ENCODE measurements at regions not wholly inside any gene's neighbourhood (a gene's known extent, or its start where the extent isn't known, plus 50 kb on each side); places are given as distances from the start of the nearest gene placed in this dataset.

DNA sequence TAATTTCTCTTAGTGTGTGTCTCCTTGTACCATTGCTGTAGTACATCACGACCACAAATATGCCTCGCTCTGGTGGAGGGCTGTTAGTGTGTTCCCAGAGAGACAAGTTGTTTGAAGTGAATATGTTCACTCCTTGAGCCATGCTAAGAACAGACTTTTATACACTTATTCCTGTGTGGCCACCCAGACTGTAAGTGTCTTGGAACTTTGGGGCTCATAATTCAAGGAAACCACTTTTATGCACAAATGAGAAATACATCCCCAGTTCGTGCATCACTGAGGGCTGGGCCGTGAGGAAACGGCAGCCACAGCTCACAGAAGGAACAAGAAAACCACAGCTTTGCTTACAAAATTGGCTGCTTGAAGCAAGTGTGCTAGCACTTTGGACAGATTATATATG, 362.2 kb upstream of the DDHD1 start:
- no peaks in the 10 kb centered on the region for H3K9me3 ChIP-seq (ENCODE audit: insufficient read depth, low read depth, low read length)
- no peaks in the 10 kb centered on the region for H3K4me1 ChIP-seq (ENCODE audit: insufficient read depth, low read length)
- no peak overlapping the region for H3K9ac ChIP-seq (ENCODE audit: low read depth, low read length)
- WGBS, result 94% methylated on average over 5 of the region's 5 CpGs
- H3K4me3 ChIP-seq (ENCODE audit: low read length), result no peak overlapping the region
- H3K36me3 ChIP-seq (ENCODE audit: insufficient read depth, low read length), result no peaks in the 10 kb centered on the region
- H3K27ac ChIP-seq (ENCODE audit: low read depth, low read length), result no peak overlapping the region
- no peaks in the 10 kb centered on the region for H3K27me3 ChIP-seq (ENCODE audit: insufficient read depth, low read length)

DNA sequence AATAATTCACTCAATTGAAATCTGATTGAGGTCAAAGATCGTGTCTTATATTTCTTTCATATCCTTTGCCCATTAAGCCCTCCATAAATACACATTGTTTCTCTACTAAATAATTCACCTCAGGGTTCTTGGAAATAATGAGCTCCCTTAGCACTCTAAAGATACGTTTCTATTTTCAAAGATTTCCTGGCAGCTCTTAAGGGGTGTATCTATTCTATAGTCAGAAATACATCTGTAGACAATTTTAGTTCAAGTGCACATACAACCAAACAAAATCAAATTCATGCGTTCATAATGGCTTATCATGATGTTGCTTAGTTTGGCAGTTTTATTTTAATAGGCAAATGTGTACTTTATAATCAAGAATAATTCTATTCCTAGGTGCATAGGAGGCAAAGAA, 361.1 kb upstream of the DDHD1 start:
- WGBS, result 96% methylated on average over 2 of the region's 3 CpGs
- Histone ChIP-seq H3K36me3 (ENCODE audit: insufficient read depth, low read length) (no peaks in the 10 kb centered on the region), H3K27ac (ENCODE audit: low read depth, low read length) (no peak overlapping the region), H3K9me3 (ENCODE audit: insufficient read depth, low read depth, low read length) (no peaks in the 10 kb centered on the region), H3K9ac (ENCODE audit: low read depth, low read length) (no peak overlapping the region), H3K4me1 (ENCODE audit: insufficient read depth, low read length) (no peaks in the 10 kb centered on the region), H3K4me3 (ENCODE audit: low read length) (no peak overlapping the region), H3K27me3 (ENCODE audit: insufficient read depth, low read length) (no peaks in the 10 kb centered on the region)

DNA sequence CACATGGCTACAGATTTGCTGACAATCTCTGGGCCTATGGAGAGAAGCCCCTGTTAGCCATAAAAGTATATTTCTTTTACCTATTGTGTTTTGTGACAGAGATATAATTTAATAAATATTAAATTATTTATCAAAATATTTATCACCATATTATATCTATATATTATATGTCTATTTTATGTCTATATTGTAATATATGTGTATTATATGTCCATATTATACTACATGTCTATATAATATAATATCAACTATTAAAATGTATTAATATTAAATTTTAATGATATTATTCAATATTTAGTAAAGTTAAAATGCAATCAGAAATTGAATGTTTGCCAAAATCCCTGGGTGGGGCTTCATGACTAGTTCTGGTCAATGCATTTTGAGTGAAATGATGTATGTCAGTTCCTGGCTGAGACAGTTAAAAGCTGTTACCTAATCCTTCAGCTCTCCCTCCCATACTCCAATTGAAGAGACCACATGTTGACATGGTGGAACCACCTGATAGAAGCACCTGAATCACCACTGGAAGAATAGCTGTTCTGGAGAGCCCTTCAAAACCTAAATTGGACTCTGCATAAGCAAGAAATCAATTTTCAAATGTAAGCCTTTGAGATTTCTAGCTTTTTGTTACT, 357.3 kb upstream of the DDHD1 start:
- H3K27me3 ChIP-seq (ENCODE audit: insufficient read depth, low read length), result no peaks in the 10 kb centered on the region

GRCh38 chr14:53509276-53510244, 356.4 kb upstream of the DDHD1 start:
- no peak overlapping the region for H3K27ac ChIP-seq (ENCODE audit: low read depth, low read length)
- no peaks in the 10 kb centered on the region for H3K27me3 ChIP-seq (ENCODE audit: insufficient read depth, low read length)
- no peak overlapping the region for H3K9ac ChIP-seq (ENCODE audit: low read depth, low read length)
- WGBS, result 85% methylated on average over 11 of the region's 11 CpGs
- no peaks in the 10 kb centered on the region for H3K9me3 ChIP-seq (ENCODE audit: insufficient read depth, low read depth, low read length)
- no peaks in the 10 kb centered on the region for H3K36me3 ChIP-seq (ENCODE audit: insufficient read depth, low read length)
- no peaks in the 10 kb centered on the region for H3K4me1 ChIP-seq (ENCODE audit: insufficient read depth, low read length)
- no peak overlapping the region for H3K4me3 ChIP-seq (ENCODE audit: low read length)

More for the DNA sequence above, 357.3 kb upstream of the DDHD1 start:
- no peak overlapping the region for H3K27ac ChIP-seq (ENCODE audit: low read depth, low read length)
- H3K9me3 ChIP-seq (ENCODE audit: insufficient read depth, low read depth, low read length), result no peaks in the 10 kb centered on the region
- no peak overlapping the region for H3K4me3 ChIP-seq (ENCODE audit: low read length)
- no peak overlapping the region for H3K9ac ChIP-seq (ENCODE audit: low read depth, low read length)
- H3K36me3 ChIP-seq (ENCODE audit: insufficient read depth, low read length), result no peaks in the 10 kb centered on the region
- H3K4me1 ChIP-seq (ENCODE audit: insufficient read depth, low read length), result no peaks in the 10 kb centered on the region

DNA sequence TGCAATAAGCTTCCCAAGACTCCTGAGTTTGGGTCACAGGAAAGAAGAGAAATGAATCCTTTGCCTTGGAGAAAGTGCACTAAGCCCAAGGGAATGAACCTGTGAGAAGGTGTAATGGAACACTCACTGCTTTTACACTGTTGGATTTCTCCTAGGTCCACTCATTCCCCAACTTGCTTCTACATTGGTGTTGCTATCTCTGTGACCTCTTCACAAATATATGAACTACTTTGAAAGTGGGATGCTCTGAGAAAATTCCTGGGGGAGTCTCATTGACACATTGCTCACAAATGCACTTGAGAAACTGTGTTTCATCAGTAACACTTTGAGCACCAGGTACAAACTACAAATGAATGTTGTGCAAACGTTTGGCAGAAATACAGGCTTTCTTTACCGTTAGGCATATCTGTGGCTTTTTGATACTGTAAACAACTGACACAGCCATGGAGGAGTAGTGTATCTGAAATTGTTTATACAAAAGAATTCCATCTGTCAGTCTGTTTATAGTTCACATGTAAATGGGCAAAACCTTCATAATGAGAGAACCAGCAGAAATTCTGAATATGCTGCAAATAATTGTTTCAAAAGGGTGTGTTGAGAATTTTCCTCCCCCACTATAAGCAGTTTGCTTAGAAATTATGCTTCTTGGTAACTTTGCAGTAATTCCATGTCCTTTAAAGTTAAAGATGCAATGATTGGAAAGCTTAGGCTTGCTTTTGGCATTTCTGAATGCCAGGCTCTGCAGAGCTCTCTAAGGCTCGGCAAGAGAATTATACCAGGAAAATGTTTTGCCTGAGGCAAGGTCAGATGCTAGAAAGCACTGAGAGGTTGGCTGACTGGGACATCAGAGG, 348.5 kb upstream of the DDHD1 start:
- Histone ChIP-seq H3K4me3 (ENCODE audit: low read length) (no peak overlapping the region), H3K9me3 (ENCODE audit: insufficient read depth, low read depth, low read length) (peaks cover 6% of the 10 kb centered on the region; the same call in 1 of the 2 replicates), H3K4me1 (ENCODE audit: insufficient read depth, low read length) (no peaks in the 10 kb centered on the region), H3K9ac (ENCODE audit: low read depth, low read length) (no peak overlapping the region), H3K36me3 (ENCODE audit: insufficient read depth, low read length) (no peaks in the 10 kb centered on the region), H3K27ac (ENCODE audit: low read depth, low read length) (no peak overlapping the region), H3K27me3 (ENCODE audit: insufficient read depth, low read length) (no peaks in the 10 kb centered on the region)
- WGBS, result 88% methylated on average over 3 of the region's 3 CpGs

- H3K9me3 ChIP-seq (ENCODE audit: insufficient read depth, low read depth, low read length), result peaks cover 6% of the 10 kb centered on the region; the same call in 1 of the 2 replicates
- no peaks in the 10 kb centered on the region for H3K36me3 ChIP-seq (ENCODE audit: insufficient read depth, low read length)
- H3K4me3 ChIP-seq (ENCODE audit: low read length), result no peak overlapping the region
- no peaks in the 10 kb centered on the region for H3K27me3 ChIP-seq (ENCODE audit: insufficient read depth, low read length)
- no peak overlapping the region for H3K9ac ChIP-seq (ENCODE audit: low read depth, low read length)
- H3K4me1 ChIP-seq (ENCODE audit: insufficient read depth, low read length), result no peaks in the 10 kb centered on the region
- no CpG with 5 or more reads among the region's 1 CpG for WGBS
- H3K27ac ChIP-seq (ENCODE audit: low read depth, low read length), result no peak overlapping the region
Observed at GRCh38 chr14:53500191-53500590, 347.1 kb upstream of the DDHD1 start.

DNA sequence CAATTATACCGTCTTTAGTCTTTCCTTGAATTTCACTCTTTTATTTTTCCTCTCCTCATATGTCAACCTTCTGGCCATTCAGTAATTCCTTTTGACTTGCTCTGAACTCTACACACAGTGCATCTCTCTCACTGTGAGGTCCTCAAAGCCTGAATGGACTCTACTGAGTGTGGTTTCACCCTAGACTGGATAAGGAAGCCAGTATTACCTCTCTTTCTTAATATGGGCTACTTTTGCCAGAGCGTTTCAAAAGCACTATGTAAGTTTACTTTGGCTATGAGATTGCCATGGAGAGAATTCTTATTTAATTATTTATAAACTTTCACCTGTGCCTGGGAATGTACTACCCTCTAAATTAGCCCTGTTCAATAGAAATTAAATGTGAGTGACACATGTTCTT, 343.5 kb upstream of the DDHD1 start:
- no peaks in the 10 kb centered on the region for H3K9me3 ChIP-seq (ENCODE audit: insufficient read depth, low read depth, low read length)
- H3K27me3 ChIP-seq (ENCODE audit: insufficient read depth, low read length), result no peaks in the 10 kb centered on the region
- no peak overlapping the region for H3K27ac ChIP-seq (ENCODE audit: low read depth, low read length)
- H3K36me3 ChIP-seq (ENCODE audit: insufficient read depth, low read length), result no peaks in the 10 kb centered on the region
- peaks cover 13% of the 10 kb centered on the region for H3K4me1 ChIP-seq (ENCODE audit: insufficient read depth, low read length)
- no peak overlapping the region for H3K4me3 ChIP-seq (ENCODE audit: low read length)
- 94% methylated on average over 1 of the region's 2 CpGs for WGBS
- H3K9ac ChIP-seq (ENCODE audit: low read depth, low read length), result no peak overlapping the region

DNA sequence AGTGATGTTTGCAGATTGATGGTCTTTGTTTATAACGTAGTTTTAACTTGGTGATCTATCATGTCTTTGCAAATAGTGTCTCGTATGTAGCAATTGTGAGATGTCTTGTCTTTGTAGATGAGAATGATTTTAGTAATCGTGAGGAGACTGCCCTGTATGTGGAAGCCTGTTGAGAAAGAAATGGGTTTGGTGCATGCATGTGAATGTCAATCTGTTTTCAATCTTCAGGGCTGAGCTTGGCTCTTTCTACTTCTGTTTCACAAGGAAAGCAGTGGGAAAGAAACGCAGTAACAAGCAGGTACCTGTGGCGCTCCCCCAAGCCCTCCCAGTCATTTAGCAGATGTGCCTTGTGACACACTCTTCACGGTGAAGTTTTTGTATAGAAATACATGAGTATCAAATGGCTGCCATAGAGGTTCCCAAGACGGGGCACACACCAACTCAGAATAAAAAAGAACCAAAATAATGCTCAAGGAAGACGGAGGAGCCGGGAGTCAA, 342.8 kb upstream of the DDHD1 start:
- no peaks in the 10 kb centered on the region for H3K27me3 ChIP-seq (ENCODE audit: insufficient read depth, low read length)
- 92% methylated on average over 7 of the region's 9 CpGs for WGBS
- H3K36me3 ChIP-seq (ENCODE audit: insufficient read depth, low read length), result no peaks in the 10 kb centered on the region
- H3K9me3 ChIP-seq (ENCODE audit: insufficient read depth, low read depth, low read length), result no peaks in the 10 kb centered on the region
- H3K27ac ChIP-seq (ENCODE audit: low read depth, low read length), result no peak overlapping the region
- H3K9ac ChIP-seq (ENCODE audit: low read depth, low read length), result no peak overlapping the region
- no peak overlapping the region for H3K4me3 ChIP-seq (ENCODE audit: low read length)
- peaks cover 17% of the 10 kb centered on the region for H3K4me1 ChIP-seq (ENCODE audit: insufficient read depth, low read length)

- Histone ChIP-seq H3K9me3 (ENCODE audit: insufficient read depth, low read depth, low read length) (no peaks in the 10 kb centered on the region), H3K27ac (ENCODE audit: low read depth, low read length) (no peak overlapping the region), H3K36me3 (ENCODE audit: insufficient read depth, low read length) (no peaks in the 10 kb centered on the region), H3K9ac (ENCODE audit: low read depth, low read length) (no peak overlapping the region), H3K27me3 (ENCODE audit: insufficient read depth, low read length) (no peaks in the 10 kb centered on the region), H3K4me3 (ENCODE audit: low read length) (no peak overlapping the region), H3K4me1 (ENCODE audit: insufficient read depth, low read length) (peaks cover 17% of the 10 kb centered on the region)
- WGBS, result 83% methylated on average over 1 of the region's 1 CpG
Observed at GRCh38 chr14:53494587-53494986, 341.5 kb upstream of the DDHD1 start.

DNA sequence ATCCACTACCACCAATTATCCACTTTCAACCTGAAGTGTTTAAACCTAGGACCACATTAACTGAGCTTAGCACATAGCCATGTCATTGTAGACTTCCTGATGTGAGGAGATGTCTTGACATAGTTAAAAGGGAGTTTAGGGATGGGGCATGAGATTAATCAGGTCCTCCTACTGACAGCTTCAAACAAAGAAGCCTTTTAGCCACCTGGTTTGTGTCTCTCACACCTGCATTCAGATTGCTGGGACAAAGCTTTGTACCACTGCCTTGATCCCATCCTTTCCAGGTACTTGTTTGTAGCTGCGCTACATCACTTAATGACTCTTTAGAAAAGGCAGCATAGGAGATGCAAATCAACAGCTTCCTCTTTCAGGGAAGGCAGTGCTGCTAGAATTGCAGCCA, 340.7 kb upstream of the DDHD1 start:
- Histone ChIP-seq H3K9me3 (ENCODE audit: insufficient read depth, low read depth, low read length) (no peaks in the 10 kb centered on the region), H3K27me3 (ENCODE audit: insufficient read depth, low read length) (no peaks in the 10 kb centered on the region), H3K4me3 (ENCODE audit: low read length) (no peak overlapping the region), H3K9ac (ENCODE audit: low read depth, low read length) (no peak overlapping the region), H3K36me3 (ENCODE audit: insufficient read depth, low read length) (no peaks in the 10 kb centered on the region), H3K4me1 (ENCODE audit: insufficient read depth, low read length) (peaks cover 17% of the 10 kb centered on the region), H3K27ac (ENCODE audit: low read depth, low read length) (no peak overlapping the region)
- 94% methylated on average over 1 of the region's 1 CpG for WGBS

GRCh38 chr14:53493320-53493719, 340.2 kb upstream of the DDHD1 start:
- Histone ChIP-seq H3K4me3 (ENCODE audit: low read length) (no peak overlapping the region), H3K27me3 (ENCODE audit: insufficient read depth, low read length) (no peaks in the 10 kb centered on the region), H3K9ac (ENCODE audit: low read depth, low read length) (no peak overlapping the region), H3K4me1 (ENCODE audit: insufficient read depth, low read length) (peaks cover 17% of the 10 kb centered on the region), H3K9me3 (ENCODE audit: insufficient read depth, low read depth, low read length) (no peaks in the 10 kb centered on the region), H3K36me3 (ENCODE audit: insufficient read depth, low read length) (no peaks in the 10 kb centered on the region), H3K27ac (ENCODE audit: low read depth, low read length) (no peak overlapping the region)
- WGBS, result 100% methylated on average over 1 of the region's 2 CpGs

Data from HUES64 (cell line).